GM18498 (cell line): ENCODE measurements at regions not wholly inside any gene's neighbourhood (a gene's known extent, or its start where the extent isn't known, plus 50 kb on each side); places are given as distances from the start of the nearest gene placed in this dataset.
"Not testable (repeated sequence)": the region's sequence is repeated elsewhere in the genome, so short reads cannot be mapped to it uniquely, and the experiment has no call there.

Experiments used
- ATAC-seq: cut with Tn5 transposase; IDR thresholded peaks from one replicate; pipeline ENCODE4 v1.9.1; 2021; ENCODE audit warnings: mild to moderate bottlenecking, moderate library complexity; ENCODE audit not compliant: unreplicated experiment

DNA sequence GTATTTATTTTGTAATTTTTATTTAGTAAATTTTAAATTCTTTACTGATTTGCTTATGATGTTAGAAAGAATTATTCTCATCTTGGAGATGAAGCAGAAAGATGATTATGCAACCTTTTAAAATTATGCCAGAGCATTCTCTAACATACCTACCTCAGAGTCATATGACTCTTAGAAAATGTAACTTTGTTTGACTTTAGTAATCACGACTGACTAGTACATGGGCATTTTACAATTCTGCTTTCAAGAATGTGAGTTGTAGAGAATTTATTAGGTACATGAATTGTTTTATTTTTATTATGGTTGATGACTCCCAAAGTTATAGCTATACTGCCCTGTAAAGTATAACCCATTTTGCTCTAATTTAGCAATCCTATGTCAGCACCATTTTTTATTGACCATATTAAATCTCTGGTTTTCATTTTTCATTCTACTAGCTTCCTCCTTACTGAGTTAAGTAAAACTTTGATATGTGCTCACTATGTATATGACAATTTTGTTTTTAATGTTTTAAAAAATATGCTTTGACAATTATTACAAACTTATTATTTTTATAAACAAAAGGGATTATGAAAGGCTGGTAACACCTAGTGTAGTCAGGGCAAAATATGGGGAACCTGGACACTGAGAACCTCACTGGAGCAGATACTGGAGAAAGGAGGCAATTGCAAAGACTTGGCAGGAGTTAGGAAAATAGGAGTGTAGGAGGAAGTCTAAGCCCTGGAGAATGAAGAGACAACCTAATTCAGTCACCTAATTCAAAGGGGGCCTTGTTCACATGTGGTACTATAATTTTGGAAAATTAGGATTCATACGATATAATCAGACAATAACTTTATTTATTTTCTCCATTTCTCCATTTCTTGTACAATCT is 249.7 kb upstream of the DAB2 start:
- no peak for ATAC-seq

GRCh38 chr5:39671561-39671961 is 246.8 kb upstream of the DAB2 start:
- ATAC-seq: no peak

GRCh38 chr5:39670955-39671354 is 246.2 kb upstream of the DAB2 start:
- ATAC-seq: no peak

- no peak for ATAC-seq
These were observed 245.6 kb upstream of the DAB2 start for GRCh38 chr5:39670391-39670790.

DNA sequence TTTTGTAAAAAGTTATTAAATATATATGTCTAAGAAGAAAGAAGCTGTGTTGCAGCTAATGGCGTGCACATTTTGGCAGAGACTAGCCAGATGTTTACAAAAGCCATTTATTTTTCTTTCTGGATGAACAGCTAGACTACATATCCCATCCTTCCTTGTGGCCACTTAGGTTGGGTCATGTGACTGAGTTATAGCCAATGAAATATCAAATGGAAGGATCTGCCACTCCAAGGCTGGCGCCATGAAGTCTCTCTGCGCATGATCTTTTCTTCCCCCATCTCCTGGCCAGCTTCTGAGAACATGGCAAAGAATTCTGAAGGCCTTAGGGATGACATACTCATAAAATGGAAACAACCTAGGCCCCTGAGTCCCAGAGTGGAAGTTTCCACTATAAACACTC is 244.2 kb upstream of the DAB2 start:
- ATAC-seq: no peak

DNA sequence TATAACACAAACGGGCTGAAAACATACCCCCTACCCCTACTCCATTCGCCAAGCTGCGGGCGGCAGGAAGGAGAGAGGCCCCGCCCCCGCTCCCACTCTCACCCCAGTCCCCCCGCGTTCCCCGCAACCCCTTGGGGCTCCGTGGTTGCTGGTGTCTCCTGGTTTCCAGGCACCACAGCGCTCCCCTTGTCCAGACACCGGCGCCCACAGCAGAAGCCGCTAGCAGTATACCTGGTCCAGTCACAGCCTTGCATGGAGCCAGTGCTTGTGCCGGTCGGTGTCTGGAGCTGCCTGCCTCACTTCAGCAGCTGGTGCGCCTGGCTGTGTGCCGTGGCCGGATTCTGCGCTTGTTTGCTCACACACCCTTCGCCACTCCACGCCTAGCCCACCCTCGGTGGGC is 240.5 kb upstream of the DAB2 start:
- ATAC-seq: no peak

GRCh38 chr5:39662945-39663344 is 238.2 kb upstream of the DAB2 start:
- no peak for ATAC-seq

DNA sequence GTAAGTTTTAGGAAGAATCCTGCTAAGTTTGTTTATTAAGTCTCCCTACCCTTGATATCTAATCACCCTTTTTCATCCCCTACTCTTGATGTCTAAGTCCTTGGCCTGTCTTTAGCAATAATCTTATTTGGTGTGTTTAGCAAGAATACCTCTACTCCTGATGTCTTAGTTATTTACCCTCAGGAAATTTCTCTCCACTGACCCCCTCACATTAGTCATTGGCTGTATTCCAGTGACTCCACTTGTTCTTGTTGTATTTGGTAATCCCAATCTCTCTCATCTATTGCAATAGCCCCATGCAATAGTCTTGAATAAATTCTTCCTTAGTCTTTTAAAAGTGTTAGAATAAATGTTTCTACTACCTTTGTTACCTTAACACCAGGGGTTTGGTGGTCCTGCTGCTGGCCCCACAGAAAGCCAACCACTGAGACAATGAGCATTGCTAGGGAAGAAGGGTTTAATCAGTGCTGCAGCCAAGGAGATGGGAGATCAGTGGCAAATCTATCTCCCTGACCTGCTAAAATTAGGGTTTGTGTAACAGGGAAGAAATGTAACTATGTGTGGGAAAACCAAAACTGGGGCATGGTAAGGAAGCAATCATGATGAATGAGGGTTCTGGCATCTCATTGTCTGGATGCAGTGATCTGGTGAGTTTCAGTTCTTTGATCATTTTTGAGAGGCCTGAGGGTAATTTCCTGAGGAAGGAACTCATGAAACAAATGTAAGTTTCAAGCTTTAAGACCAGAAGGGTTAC is 236.4 kb upstream of the DAB2 start:
- ATAC-seq: no peak

- no peak for ATAC-seq
These were observed 235.2 kb upstream of the DAB2 start for GRCh38 chr5:39660020-39660419.

DNA sequence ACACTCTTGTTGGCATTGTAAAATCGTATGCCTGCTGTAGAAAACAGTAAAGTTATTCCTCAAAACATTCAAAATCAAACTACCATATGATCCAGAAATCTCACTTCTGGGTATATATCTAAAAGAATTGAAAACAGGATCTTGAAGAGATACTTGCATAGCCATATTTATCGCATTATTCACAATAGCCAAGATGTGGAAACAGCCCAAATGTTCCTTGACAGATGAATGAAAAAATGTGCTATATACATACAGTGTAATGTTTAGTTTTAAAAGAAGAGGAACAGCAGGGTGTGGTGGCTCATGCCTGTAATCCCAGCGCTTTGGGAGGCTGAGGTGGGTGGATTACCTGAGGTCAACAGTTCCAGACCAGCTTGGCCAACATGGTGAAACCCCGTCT is 234.1 kb upstream of the DAB2 start:
- ATAC-seq: no peak

DNA sequence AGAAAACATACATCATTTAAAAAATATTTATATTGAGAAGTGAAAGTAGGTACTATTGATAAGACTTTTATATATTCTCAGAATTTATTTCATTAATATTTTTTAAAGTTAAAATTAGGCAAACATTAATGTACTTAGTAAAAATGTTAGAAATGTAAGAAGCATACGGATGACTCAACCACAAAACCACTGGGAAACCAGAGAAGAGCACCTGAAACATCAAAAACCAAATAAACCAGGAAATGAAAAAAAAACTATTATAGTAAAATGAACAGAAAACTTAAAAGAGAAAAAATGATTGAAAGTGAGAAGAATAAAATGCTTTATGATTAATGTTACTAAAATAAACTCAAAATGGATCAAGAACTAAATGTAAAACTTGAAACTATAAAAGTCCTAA is 233.2 kb upstream of the DAB2 start:
- ATAC-seq: no peak

- ATAC-seq: no peak
These were observed 231.8 kb upstream of the DAB2 start for GRCh38 chr5:39656600-39656999.

GRCh38 chr5:39654715-39655114 is 229.9 kb upstream of the DAB2 start:
- no peak for ATAC-seq

DNA sequence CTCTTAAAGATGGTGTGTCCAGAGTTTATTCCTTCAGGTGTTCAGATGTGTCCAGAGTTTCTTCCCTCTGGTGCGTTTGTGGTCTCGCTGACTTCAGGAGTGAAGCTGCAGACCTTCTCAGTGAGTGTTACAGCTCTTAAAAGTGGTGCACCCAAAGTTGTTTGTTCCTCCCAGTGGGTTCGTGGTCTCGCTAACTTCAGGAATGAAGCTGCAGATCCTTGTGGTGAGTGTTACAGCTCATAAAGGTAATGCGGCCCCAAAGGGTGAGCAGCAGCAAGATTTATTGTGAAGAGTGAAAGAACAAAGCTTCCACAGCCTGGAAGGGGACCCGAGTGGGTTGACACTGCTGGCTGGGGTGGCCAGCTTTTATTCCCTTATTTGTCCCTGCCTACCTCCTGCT is 227.7 kb upstream of the DAB2 start:
- not testable (repeated sequence) for ATAC-seq

DNA sequence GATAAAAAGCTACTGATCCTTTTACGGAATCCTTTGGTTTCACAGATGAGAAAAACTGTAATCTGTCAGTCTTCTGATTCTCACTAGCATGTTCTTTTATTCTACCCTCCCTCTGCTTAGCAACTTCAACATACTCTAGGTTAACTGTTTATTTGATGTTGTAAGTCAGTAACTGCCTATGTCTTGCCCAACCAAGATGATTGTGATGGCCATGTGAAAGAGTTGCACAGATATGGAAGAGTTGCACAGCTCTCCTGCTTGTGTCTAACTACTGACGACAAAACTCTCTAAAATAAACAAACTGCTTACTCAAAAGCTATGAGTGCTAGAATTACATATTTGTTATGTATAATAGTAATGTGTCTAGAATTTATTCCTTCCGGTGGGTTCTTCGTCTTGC is 227.3 kb upstream of the DAB2 start:
- ATAC-seq: no peak

- ATAC-seq: no peak
These were observed 225.4 kb upstream of the DAB2 start for GRCh38 chr5:39650008-39650762.

GRCh38 chr5:39648848-39649227 is 224.1 kb upstream of the DAB2 start:
- no peak for ATAC-seq

DNA sequence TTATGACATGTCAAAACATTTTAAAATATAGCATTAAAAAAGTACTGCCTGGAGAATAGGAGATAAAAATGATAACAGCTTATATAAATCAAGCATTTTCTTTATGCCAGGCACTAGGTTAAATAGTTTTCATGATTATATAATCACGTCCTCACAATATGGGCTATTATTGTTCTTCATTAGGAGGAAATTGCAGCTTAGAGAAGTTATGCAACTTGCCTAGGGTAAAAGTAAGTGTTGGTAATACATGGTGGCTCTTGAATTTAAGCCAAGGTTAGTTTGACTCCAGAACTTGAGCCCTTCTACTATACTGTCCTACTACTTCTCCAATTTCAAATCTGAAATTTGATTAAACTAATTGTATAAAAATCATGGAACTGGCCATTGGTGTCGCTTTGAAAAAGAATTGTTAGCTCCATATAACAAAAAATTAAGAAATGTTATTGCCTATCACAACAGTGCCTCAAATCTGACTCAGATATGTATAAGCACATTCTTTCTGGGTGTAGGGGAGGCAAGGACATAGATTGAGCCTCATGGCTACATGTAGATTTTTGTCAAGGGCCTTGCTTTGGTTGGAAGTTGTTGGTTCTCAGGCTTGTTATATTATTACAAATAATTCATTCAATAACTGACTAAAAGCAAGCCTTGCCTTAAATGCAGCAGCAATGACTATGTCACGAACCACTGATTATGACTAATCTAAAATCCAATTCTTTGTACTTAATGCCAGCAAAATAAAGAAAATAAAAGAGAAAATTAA is 223.5 kb upstream of the DAB2 start:
- no peak for ATAC-seq

DNA sequence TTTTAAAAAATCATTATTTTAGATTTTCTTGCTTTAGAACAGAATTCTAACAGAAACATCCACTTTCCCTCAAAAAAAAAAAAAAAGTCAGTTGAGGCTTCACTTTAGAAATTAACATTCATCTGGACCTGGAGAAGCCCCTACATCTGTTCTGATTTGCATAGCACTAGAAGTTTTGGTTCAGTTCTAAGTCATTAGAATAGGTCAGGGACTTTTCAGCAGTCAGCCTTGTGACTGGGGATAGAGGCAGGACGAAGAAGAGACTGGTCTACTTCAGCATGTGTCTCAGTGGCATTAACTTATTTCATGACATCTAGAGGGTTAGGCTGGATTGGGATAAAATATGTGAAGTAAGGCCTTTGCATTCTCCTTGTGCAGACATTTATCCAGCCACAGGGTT is 215.8 kb upstream of the DAB2 start:
- ATAC-seq: peak; percentile 80

DNA sequence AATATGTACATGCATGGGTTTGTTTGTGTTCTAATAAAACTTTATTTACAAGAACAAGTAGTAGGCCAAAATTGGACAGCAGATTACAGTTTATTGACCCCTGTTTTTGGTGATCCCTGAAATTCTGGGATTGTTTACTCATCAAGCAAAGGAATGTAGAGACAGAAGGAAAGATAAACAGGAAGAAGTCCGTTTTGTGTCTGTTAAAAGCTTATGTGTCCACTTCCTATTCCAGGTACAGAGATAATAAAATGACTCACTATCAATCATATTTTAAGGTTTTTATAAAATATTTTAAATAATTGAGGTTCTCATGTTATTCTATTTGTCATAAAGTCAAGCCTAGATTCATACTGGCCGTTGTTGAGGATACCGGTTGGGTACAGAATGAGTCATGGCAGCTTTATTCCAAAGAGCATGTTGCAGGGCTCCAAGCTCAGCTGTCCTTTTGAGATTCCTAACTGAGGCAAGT is 214.9 kb upstream of the DAB2 start:
- ATAC-seq: no peak

DNA sequence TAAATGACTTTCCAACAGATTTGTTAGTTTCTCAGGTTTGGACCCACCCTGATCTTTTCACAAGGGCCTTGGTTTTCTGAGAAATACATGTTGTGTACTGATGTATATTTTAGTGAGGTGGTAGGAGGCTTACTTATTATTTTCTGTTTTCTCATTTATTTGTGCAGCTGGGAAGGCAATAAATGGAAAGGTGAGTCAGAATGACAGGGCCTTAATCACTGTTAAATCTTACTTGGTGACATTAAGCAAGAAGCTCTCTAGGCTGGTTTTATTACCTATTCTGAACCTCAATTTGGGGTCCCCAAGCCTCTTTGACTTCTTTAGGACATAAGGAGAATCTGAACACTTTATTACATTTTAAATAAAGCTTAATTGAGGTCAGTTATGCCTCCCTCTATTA is 214.0 kb upstream of the DAB2 start:
- ATAC-seq: no peak
